GM12878 (cell line): ENCODE measurements at regions not wholly inside any gene's neighbourhood (a gene's known extent, or its start where the extent isn't known, plus 50 kb on each side); places are given as distances from the start of the nearest gene placed in this dataset.
"Not testable (repeated sequence)": the region's sequence is repeated elsewhere in the genome, so short reads cannot be mapped to it uniquely, and the experiment has no call there.

Experiments used
- ATAC-seq: fragments of 200-7000 bp; cut with Tn5 transposase; 3 replicates; pipeline ENCODE4 v1.9.1; 2020; ENCODE audit warnings: mild to moderate bottlenecking, moderate library complexity
- BruUV-seq: library from RNA; stranded (reverse); fragments of 400-500 nt; replicated peaks from 2 replicates; lab custom pipeline; 2021; lab: Mats Ljungman, UMichigan
- CTCF ChIA-PET: fragments of 300-600 bp; sonication (Branson Sonifier 250); formaldehyde crosslinking; extraction: SDS; loops from one replicate; lab custom pipeline; 2021; ENCODE audit warnings: inconsistent platforms; lab: Yijun Ruan, JAX
- POLR2A ChIA-PET: fragments of 350-600 bp; formaldehyde crosslinking; extraction: SDS; loops from one replicate; lab custom pipeline; 2021; ENCODE audit warnings: inconsistent platforms; lab: Charles Lee
- RAD21 ChIA-PET: fragments of 300-600 bp; sonication (Branson Sonifier 250); formaldehyde crosslinking; loops from one replicate; lab custom pipeline; 2023; ENCODE audit warnings: antibody characterized with exemption; ENCODE audit not compliant: unreplicated experiment; lab: Charles Lee
- SMC1A ChIA-PET: fragments of 300-600 bp; sonication (Branson Sonifier 250); formaldehyde crosslinking; loops from one replicate; lab custom pipeline; 2023; ENCODE audit not compliant: unreplicated experiment, uncharacterized antibody; lab: Charles Lee
- DNase-seq: peaks from one replicate; pipeline ENCODE4 v3.0.0-alpha.2; 2011; ENCODE audit warnings: low read depth, low spot score
- FAIRE-seq: peaks from 3 replicates; lab custom pipeline; 2011; peaks lifted over from hg19 to GRCh38; lab: Jason Lieb, UNC
- H2AFZ ChIP-seq: 2 replicates; pipeline ENCODE4 v1.6.0; 2011; ENCODE audit warnings: low read depth, low read length, control low read depth; ENCODE audit not compliant: control insufficient read depth
- H3K27ac ChIP-seq: 2 replicates; pipeline ENCODE4 v1.5.1; 2011; ENCODE audit warnings: control low read depth; ENCODE audit not compliant: control insufficient read depth, insufficient read depth
- H3K27me3 ChIP-seq, 2 experiments: replicated peaks in 1 of 2; 2 replicates each; pipeline versions ENCODE4 v1.6.0 to v1.6.1; 2011; ENCODE audit warnings: low read length in 1 of 2; ENCODE audit not compliant: control insufficient read depth in 2 of 2, insufficient read depth in 2 of 2
- H3K36me3 ChIP-seq, 2 experiments: 2 replicates each; pipeline ENCODE4 v1.5.1; 2011; ENCODE audit warnings: low read length in 1 of 2; ENCODE audit not compliant: control insufficient read depth in 2 of 2, insufficient read depth in 2 of 2
- H3K4me1 ChIP-seq: 2 replicates; pipeline ENCODE4 v1.6.1; 2011; ENCODE audit warnings: mild to moderate bottlenecking, low read length, moderate library complexity, mixed read lengths; ENCODE audit not compliant: control insufficient read depth, insufficient read depth
- H3K4me2 ChIP-seq: 2 replicates; pipeline ENCODE4 v1.6.0; 2011; ENCODE audit warnings: control low read depth; ENCODE audit not compliant: control insufficient read depth, insufficient read depth
- H3K4me3 ChIP-seq: fragments of 200-600 bp; sonication (generic); 2 replicates; pipeline ENCODE4 v1.5.1; 2016
- H3K79me2 ChIP-seq: 2 replicates; pipeline ENCODE4 v1.6.0; 2011; ENCODE audit warnings: low read length; ENCODE audit not compliant: control insufficient read depth, insufficient read depth
- H3K9ac ChIP-seq: 2 replicates; pipeline ENCODE4 v1.8.0; 2011; ENCODE audit warnings: low read length, control low read depth, mixed read lengths; ENCODE audit not compliant: control insufficient read depth, insufficient read depth
- H3K9me3 ChIP-seq: replicated peaks from 3 replicates; pipeline ENCODE4 v1.5.1; 2011; ENCODE audit warnings: mild to moderate bottlenecking, low read length; ENCODE audit not compliant: control insufficient read depth, insufficient read depth
- H4K20me1 ChIP-seq: 2 replicates; pipeline ENCODE4 v1.6.0; 2011; ENCODE audit not compliant: control insufficient read depth, insufficient read depth
- PML ChIP-seq: IDR thresholded peaks from 2 replicates; pipeline ENCODE4 v1.6.1; 2012; ENCODE audit warnings: low read length, inconsistent platforms
- WGBS: methylation state at CpG from one replicate; pipeline ENCODE4 v1.1.6; 2016; ENCODE audit warnings: low lambda C conversion rate; ENCODE audit not compliant: insufficient replicate concordance, insufficient coverage; ENCODE audit errors: missing lambda C conversion rate; 5-methylcytosine and 5-hydroxymethylcytosine counted together
- in situ Hi-C: fragments of 300-500 bp; cut with MboI; formaldehyde crosslinking; loops from 9 replicates; pipeline ENCODE4 v1.14.3; 2018; ENCODE audit warnings: mixed read lengths
- intact Hi-C: fragments of 100-400 bp; cut with micrococcal nuclease; formaldehyde crosslinking; loops from one replicate; pipeline ENCODE4 v1.14.2; 2022; ENCODE audit not compliant: unreplicated experiment
- TF ChIP-seq, protein P1 (sequence below): fragments of 450-650 bp; IDR thresholded peaks from 2 replicates; pipeline ENCODE4 v1.6.1; 2017; ENCODE audit warnings: mild to moderate bottlenecking, moderate library complexity

DNA sequence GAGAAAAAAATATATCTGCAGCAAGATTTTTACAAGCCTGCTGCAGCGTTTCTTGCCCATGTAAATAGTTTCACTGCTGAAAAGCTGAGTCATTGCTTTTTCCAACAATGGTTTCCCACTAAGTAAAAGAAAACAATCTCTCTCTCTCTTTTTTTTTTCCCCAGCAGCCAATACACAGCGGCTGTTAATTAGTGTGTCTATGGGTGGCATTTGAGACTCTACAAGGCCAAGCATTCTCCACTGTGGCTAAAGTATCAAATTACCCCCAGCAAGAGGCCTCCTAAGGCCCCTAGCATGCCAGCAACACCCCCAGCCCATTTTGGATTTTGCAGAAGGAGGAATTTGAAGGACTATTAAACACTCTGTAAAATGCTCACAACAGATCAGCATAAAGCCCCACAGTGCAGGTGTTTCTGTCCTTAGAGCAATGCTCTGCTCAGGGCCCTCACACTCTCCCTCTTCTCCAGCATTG is 837.4 kb downstream of the TRIML1 start (continued):
- TF ChIP-seq, protein P1, sequence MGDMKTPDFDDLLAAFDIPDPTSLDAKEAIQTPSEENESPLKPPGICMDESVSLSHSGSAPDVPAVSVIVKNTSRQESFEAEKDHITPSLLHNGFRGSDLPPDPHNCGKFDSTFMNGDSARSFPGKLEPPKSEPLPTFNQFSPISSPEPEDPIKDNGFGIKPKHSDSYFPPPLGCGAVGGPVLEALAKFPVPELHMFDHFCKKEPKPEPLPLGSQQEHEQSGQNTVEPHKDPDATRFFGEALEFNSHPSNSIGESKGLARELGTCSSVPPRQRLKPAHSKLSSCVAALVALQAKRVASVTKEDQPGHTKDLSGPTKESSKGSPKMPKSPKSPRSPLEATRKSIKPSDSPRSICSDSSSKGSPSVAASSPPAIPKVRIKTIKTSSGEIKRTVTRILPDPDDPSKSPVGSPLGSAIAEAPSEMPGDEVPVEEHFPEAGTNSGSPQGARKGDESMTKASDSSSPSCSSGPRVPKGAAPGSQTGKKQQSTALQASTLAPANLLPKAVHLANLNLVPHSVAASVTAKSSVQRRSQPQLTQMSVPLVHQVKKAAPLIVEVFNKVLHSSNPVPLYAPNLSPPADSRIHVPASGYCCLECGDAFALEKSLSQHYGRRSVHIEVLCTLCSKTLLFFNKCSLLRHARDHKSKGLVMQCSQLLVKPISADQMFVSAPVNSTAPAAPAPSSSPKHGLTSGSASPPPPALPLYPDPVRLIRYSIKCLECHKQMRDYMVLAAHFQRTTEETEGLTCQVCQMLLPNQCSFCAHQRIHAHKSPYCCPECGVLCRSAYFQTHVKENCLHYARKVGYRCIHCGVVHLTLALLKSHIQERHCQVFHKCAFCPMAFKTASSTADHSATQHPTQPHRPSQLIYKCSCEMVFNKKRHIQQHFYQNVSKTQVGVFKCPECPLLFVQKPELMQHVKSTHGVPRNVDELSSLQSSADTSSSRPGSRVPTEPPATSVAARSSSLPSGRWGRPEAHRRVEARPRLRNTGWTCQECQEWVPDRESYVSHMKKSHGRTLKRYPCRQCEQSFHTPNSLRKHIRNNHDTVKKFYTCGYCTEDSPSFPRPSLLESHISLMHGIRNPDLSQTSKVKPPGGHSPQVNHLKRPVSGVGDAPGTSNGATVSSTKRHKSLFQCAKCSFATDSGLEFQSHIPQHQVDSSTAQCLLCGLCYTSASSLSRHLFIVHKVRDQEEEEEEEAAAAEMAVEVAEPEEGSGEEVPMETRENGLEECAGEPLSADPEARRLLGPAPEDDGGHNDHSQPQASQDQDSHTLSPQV: no peak
- no peak for TF ChIP-seq PML

DNA sequence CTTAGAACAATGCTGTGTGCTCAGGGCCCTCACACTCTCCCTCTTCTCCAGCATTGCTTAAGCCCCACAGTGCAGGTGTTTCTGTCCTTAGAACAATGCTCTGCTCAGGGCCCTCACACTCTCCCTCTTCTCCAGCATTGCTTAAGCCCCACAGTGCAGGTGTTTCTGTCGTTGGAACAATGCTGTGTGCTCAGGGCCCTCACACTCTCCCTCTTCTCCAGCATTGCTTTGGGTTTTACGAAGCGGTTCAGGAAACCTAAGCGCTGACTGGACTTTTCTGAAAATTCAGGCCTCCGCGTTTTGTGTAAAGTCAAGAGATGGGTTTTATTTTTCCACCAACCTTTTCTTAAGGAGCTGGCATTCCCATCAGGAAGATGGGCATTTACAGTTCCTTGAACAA is 838.0 kb downstream of the TRIML1 start:
- H3K36me3 ChIP-seq, BruUV-seq, RAD21 ChIA-PET, H3K79me2 ChIP-seq, POLR2A ChIA-PET, intact Hi-C loops, H3K27me3 ChIP-seq, H3K4me2 ChIP-seq, H3K4me1 ChIP-seq, ATAC-seq, DNase-seq, H3K4me3 ChIP-seq, SMC1A ChIA-PET, H3K9me3 ChIP-seq, H2AFZ ChIP-seq, FAIRE-seq, CTCF ChIA-PET, H3K27ac ChIP-seq, H4K20me1 ChIP-seq, H3K9ac ChIP-seq, in situ Hi-C loops: not testable (repeated sequence)
- 38% methylated on average over 6 of the region's 6 CpGs for WGBS
